ENCODE measurements at regions not wholly inside any gene's neighbourhood (a gene's known extent, or its start where the extent isn't known, plus 50 kb on each side); places are given as distances from the start of the nearest gene placed in this dataset.

DNA sequence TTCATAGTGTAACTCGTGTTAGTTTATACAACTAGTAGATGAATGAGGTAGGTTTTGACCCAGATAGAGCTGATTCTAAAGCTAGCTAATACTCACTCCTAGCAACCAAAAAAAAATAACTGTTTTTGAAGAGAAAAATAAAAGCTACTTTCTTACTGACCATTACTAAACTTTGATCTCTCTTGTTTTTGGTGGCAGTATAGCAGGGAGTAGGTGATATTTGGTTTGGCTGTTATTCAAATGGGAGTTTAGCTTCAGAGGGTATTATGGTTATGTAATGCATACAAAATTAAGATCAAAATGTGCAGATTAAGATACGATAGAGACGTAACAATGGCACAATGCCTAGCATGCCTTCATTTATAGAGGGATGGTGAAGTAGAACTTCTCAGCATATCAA is 1104.5 kb downstream of the PCDH19 start:
- TF ChIP-seq, protein P1, sequence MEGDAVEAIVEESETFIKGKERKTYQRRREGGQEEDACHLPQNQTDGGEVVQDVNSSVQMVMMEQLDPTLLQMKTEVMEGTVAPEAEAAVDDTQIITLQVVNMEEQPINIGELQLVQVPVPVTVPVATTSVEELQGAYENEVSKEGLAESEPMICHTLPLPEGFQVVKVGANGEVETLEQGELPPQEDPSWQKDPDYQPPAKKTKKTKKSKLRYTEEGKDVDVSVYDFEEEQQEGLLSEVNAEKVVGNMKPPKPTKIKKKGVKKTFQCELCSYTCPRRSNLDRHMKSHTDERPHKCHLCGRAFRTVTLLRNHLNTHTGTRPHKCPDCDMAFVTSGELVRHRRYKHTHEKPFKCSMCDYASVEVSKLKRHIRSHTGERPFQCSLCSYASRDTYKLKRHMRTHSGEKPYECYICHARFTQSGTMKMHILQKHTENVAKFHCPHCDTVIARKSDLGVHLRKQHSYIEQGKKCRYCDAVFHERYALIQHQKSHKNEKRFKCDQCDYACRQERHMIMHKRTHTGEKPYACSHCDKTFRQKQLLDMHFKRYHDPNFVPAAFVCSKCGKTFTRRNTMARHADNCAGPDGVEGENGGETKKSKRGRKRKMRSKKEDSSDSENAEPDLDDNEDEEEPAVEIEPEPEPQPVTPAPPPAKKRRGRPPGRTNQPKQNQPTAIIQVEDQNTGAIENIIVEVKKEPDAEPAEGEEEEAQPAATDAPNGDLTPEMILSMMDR (IDR thresholded peaks at IDR 0.05 in 2 of 3, conservative IDR thresholded peaks at IDR 0.05 in 1 of 3; ENCODE audit: borderline replicate concordance in 1 of 3, insufficient read depth in 1 of 3, low read depth in 2 of 3, low read length in 2 of 3): no peak
- TF ChIP-seq POLR2A (IDR thresholded peaks at IDR 0.05; ENCODE audit: borderline replicate concordance, extremely low read depth, insufficient read depth, insufficient read length): no peak
- no peak for TF ChIP-seq POLR2AphosphoS5 (IDR thresholded peaks at IDR 0.05; ENCODE audit: low read depth, low read length)
- TF ChIP-seq FOSL1 (IDR thresholded peaks at IDR 0.05; ENCODE audit: low read depth): no peak
- no peak for TF ChIP-seq EZH2phosphoT487 (IDR thresholded peaks at IDR 0.05; ENCODE audit: borderline replicate concordance)
- TF ChIP-seq, protein P2, sequence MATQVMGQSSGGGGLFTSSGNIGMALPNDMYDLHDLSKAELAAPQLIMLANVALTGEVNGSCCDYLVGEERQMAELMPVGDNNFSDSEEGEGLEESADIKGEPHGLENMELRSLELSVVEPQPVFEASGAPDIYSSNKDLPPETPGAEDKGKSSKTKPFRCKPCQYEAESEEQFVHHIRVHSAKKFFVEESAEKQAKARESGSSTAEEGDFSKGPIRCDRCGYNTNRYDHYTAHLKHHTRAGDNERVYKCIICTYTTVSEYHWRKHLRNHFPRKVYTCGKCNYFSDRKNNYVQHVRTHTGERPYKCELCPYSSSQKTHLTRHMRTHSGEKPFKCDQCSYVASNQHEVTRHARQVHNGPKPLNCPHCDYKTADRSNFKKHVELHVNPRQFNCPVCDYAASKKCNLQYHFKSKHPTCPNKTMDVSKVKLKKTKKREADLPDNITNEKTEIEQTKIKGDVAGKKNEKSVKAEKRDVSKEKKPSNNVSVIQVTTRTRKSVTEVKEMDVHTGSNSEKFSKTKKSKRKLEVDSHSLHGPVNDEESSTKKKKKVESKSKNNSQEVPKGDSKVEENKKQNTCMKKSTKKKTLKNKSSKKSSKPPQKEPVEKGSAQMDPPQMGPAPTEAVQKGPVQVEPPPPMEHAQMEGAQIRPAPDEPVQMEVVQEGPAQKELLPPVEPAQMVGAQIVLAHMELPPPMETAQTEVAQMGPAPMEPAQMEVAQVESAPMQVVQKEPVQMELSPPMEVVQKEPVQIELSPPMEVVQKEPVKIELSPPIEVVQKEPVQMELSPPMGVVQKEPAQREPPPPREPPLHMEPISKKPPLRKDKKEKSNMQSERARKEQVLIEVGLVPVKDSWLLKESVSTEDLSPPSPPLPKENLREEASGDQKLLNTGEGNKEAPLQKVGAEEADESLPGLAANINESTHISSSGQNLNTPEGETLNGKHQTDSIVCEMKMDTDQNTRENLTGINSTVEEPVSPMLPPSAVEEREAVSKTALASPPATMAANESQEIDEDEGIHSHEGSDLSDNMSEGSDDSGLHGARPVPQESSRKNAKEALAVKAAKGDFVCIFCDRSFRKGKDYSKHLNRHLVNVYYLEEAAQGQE (IDR thresholded peaks at IDR 0.05; ENCODE audit: low read depth): no peak
- TF ChIP-seq CEBPB (IDR thresholded peaks at IDR 0.05; ENCODE audit: low read depth): no peak
- no peak for TF ChIP-seq RAD21 (IDR thresholded peaks at IDR 0.05; ENCODE audit: low read depth)
- no peak for TF ChIP-seq SP1 (IDR thresholded peaks at IDR 0.05; ENCODE audit: low read depth)
- no peak for TF ChIP-seq JUND (IDR thresholded peaks at IDR 0.05)
- TF ChIP-seq EZH2 (IDR thresholded peaks at IDR 0.05): no peak
- TF ChIP-seq, protein P3, sequence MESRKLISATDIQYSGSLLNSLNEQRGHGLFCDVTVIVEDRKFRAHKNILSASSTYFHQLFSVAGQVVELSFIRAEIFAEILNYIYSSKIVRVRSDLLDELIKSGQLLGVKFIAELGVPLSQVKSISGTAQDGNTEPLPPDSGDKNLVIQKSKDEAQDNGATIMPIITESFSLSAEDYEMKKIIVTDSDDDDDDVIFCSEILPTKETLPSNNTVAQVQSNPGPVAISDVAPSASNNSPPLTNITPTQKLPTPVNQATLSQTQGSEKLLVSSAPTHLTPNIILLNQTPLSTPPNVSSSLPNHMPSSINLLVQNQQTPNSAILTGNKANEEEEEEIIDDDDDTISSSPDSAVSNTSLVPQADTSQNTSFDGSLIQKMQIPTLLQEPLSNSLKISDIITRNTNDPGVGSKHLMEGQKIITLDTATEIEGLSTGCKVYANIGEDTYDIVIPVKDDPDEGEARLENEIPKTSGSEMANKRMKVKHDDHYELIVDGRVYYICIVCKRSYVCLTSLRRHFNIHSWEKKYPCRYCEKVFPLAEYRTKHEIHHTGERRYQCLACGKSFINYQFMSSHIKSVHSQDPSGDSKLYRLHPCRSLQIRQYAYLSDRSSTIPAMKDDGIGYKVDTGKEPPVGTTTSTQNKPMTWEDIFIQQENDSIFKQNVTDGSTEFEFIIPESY (IDR thresholded peaks at IDR 0.05; ENCODE audit: extremely low read depth, insufficient replicate concordance, low read length): no peak
- TF ChIP-seq SIN3A (IDR thresholded peaks at IDR 0.05; ENCODE audit: low read depth): no peak
